Activated CD4-positive, alpha-beta T cell treated with anti-CD3 and anti-CD28 coated beads, Interleukin-2, amount 10 ng/mL, durations not matched to agents 7 days and 5 days (primary cell): ENCODE measurements at regions not wholly inside any gene's neighbourhood (a gene's known extent, or its start where the extent isn't known, plus 50 kb on each side); places are given as distances from the start of the nearest gene placed in this dataset.

Experiments used
- CTCF ChIA-PET: fragments of 350-600 bp; sonication (Branson Sonifier 250); formaldehyde crosslinking; loops from one replicate; lab custom pipeline; 2021; ENCODE audit warnings: antibody characterized with exemption; lab: Charles Lee
- POLR2A ChIA-PET: fragments of 350-600 bp; sonication (Branson Sonifier 250); formaldehyde crosslinking; loops from one replicate; lab custom pipeline; 2021; ENCODE audit warnings: antibody characterized with exemption; lab: Charles Lee
- DNase-seq: peaks from one replicate; pipeline ENCODE4 v3.0.0-alpha.2; 2020
- H3K27ac Mint-ChIP-seq: one replicate; pipeline ENCODE4 v1.8.0; 2021; ENCODE audit warnings: mild to moderate bottlenecking, moderate library complexity, mixed read lengths
- H3K27me3 Mint-ChIP-seq: one replicate; pipeline ENCODE4 v1.8.0; 2021; ENCODE audit warnings: mixed read lengths
- H3K36me3 Mint-ChIP-seq: one replicate; pipeline ENCODE4 v1.8.0; 2021; ENCODE audit warnings: low read depth, mixed read lengths
- H3K4me1 Mint-ChIP-seq: one replicate; pipeline ENCODE4 v1.8.0; 2021; ENCODE audit warnings: mixed read lengths
- H3K4me3 Mint-ChIP-seq: one replicate; pipeline ENCODE4 v1.8.0; 2021; ENCODE audit warnings: mild to moderate bottlenecking, moderate library complexity, mixed read lengths
- H3K9me3 Mint-ChIP-seq: one replicate; pipeline ENCODE4 v1.8.0; 2021; ENCODE audit warnings: mixed read lengths

GRCh38 chr10:47230482-47230881 is 69.5 kb upstream of the GDF10 start:
- ChIA-PET POLR2A (no interaction called here), CTCF (no interaction called here)
- no peak for DNase-seq
- peaks cover 2% of the 10 kb centered on the region for H3K9me3 Mint-ChIP-seq
- H3K36me3 Mint-ChIP-seq = no peaks in the 10 kb centered on the region
- no peak overlapping the region for H3K4me3 Mint-ChIP-seq
- H3K4me1 Mint-ChIP-seq = no peaks in the 10 kb centered on the region
- H3K27me3 Mint-ChIP-seq = no peaks in the 10 kb centered on the region
- no peak overlapping the region for H3K27ac Mint-ChIP-seq

- CTCF ChIA-PET = no interaction called here
- H3K4me1 Mint-ChIP-seq = no peaks in the 10 kb centered on the region
- POLR2A ChIA-PET = no interaction called here
- H3K27me3 Mint-ChIP-seq = no peaks in the 10 kb centered on the region
- peaks cover 4% of the 10 kb centered on the region for H3K9me3 Mint-ChIP-seq
- no peak overlapping the region for H3K27ac Mint-ChIP-seq
- H3K4me3 Mint-ChIP-seq = no peak overlapping the region
- H3K36me3 Mint-ChIP-seq = no peaks in the 10 kb centered on the region
- no peak for DNase-seq
Observed at GRCh38 chr10:47230957-47231356, 69.0 kb upstream of the GDF10 start.

GRCh38 chr10:47231414-47231813 is 68.6 kb upstream of the GDF10 start:
- H3K36me3 Mint-ChIP-seq = no peaks in the 10 kb centered on the region
- no peaks in the 10 kb centered on the region for H3K4me1 Mint-ChIP-seq
- no peak for DNase-seq
- no peak overlapping the region for H3K27ac Mint-ChIP-seq
- H3K27me3 Mint-ChIP-seq = no peaks in the 10 kb centered on the region
- ChIA-PET CTCF (interaction anchor here (1.7 kb wide), 1 partner anchor 16 kb away, joined by 5 read pairs; no protein-coding TSS in a partner anchor), POLR2A (no interaction called here)
- peaks cover 7% of the 10 kb centered on the region for H3K9me3 Mint-ChIP-seq
- no peak overlapping the region for H3K4me3 Mint-ChIP-seq

- Mint-ChIP-seq H3K4me1 (no peaks in the 10 kb centered on the region), H3K4me3 (no peak overlapping the region), H3K27me3 (no peaks in the 10 kb centered on the region), H3K27ac (no peak overlapping the region), H3K36me3 (no peaks in the 10 kb centered on the region), H3K9me3 (peaks cover 7% of the 10 kb centered on the region)
- no peak for DNase-seq
- ChIA-PET POLR2A (no interaction called here), CTCF (no interaction called here)
Observed at GRCh38 chr10:47233631-47234030, 66.4 kb upstream of the GDF10 start.

GRCh38 chr10:47235484-47235883 is 64.5 kb upstream of the GDF10 start:
- Mint-ChIP-seq H3K27me3 (no peaks in the 10 kb centered on the region), H3K9me3 (peaks cover 5% of the 10 kb centered on the region), H3K36me3 (no peaks in the 10 kb centered on the region), H3K27ac (no peak overlapping the region), H3K4me3 (no peak overlapping the region), H3K4me1 (no peaks in the 10 kb centered on the region)
- ChIA-PET CTCF (interaction anchor here (1.2 kb wide), 1 partner anchor 53 kb away, joined by 3 read pairs; no protein-coding TSS in a partner anchor), POLR2A (no interaction called here)
- no peak for DNase-seq

- CTCF ChIA-PET = no interaction called here
Observed at GRCh38 chr10:47237316-47238260, 62.4 kb upstream of the GDF10 start.

GRCh38 chr10:47238331-47239095 is 61.5 kb upstream of the GDF10 start:
- Mint-ChIP-seq H3K36me3 (no peaks in the 10 kb centered on the region), H3K27ac (no peak overlapping the region), H3K9me3 (peaks cover 5% of the 10 kb centered on the region), H3K27me3 (no peaks in the 10 kb centered on the region), H3K4me1 (peaks cover 9% of the 10 kb centered on the region), H3K4me3 (no peak overlapping the region)
- no peak for DNase-seq
- ChIA-PET CTCF (no interaction called here), POLR2A (no interaction called here)

More at GRCh38 chr10:47237316-47238260, 62.4 kb upstream of the GDF10 start:
- no peak for DNase-seq
- peaks cover 3% of the 10 kb centered on the region for H3K4me1 Mint-ChIP-seq
- POLR2A ChIA-PET = no interaction called here
- H3K27ac Mint-ChIP-seq = no peak overlapping the region
- no peaks in the 10 kb centered on the region for H3K27me3 Mint-ChIP-seq
- H3K4me3 Mint-ChIP-seq = no peak overlapping the region
- no peaks in the 10 kb centered on the region for H3K36me3 Mint-ChIP-seq
- peaks cover 5% of the 10 kb centered on the region for H3K9me3 Mint-ChIP-seq

- Mint-ChIP-seq H3K27me3 (no peaks in the 10 kb centered on the region), H3K36me3 (no peaks in the 10 kb centered on the region), H3K4me1 (peaks cover 9% of the 10 kb centered on the region), H3K9me3 (peaks cover 5% of the 10 kb centered on the region), H3K4me3 (no peak overlapping the region), H3K27ac (no peak overlapping the region)
- CTCF ChIA-PET = no interaction called here
- DNase-seq = no peak
- POLR2A ChIA-PET = no interaction called here
Observed at GRCh38 chr10:47239211-47239610, 60.8 kb upstream of the GDF10 start.

- H3K4me1 Mint-ChIP-seq = peaks cover 9% of the 10 kb centered on the region
- no peak for DNase-seq
- H3K36me3 Mint-ChIP-seq = no peaks in the 10 kb centered on the region
- H3K27ac Mint-ChIP-seq = no peak overlapping the region
- POLR2A ChIA-PET = no interaction called here
- peaks cover 5% of the 10 kb centered on the region for H3K9me3 Mint-ChIP-seq
- CTCF ChIA-PET = no interaction called here
- no peaks in the 10 kb centered on the region for H3K27me3 Mint-ChIP-seq
- no peak overlapping the region for H3K4me3 Mint-ChIP-seq
Observed at GRCh38 chr10:47240173-47240572, 59.8 kb upstream of the GDF10 start.

GRCh38 chr10:47241256-47241655 is 58.7 kb upstream of the GDF10 start:
- DNase-seq = no peak
- Mint-ChIP-seq H3K9me3 (peaks cover under 1% of the 10 kb centered on the region), H3K27me3 (no peaks in the 10 kb centered on the region), H3K4me1 (peaks cover 9% of the 10 kb centered on the region), H3K27ac (no peak overlapping the region), H3K36me3 (no peaks in the 10 kb centered on the region), H3K4me3 (no peak overlapping the region)
- ChIA-PET CTCF (no interaction called here), POLR2A (no interaction called here)

GRCh38 chr10:47241946-47242867 is 57.8 kb upstream of the GDF10 start:
- no peak for DNase-seq
- POLR2A ChIA-PET = no interaction called here
- CTCF ChIA-PET = no interaction called here
- H3K36me3 Mint-ChIP-seq = no peaks in the 10 kb centered on the region
- no peak overlapping the region for H3K4me3 Mint-ChIP-seq
- H3K4me1 Mint-ChIP-seq = peaks cover 9% of the 10 kb centered on the region
- H3K9me3 Mint-ChIP-seq = no peaks in the 10 kb centered on the region
- H3K27ac Mint-ChIP-seq = no peak overlapping the region
- H3K27me3 Mint-ChIP-seq = no peaks in the 10 kb centered on the region

GRCh38 chr10:47243356-47243755 is 56.6 kb upstream of the GDF10 start:
- Mint-ChIP-seq H3K27ac (peak overlapping the region; percentile 37), H3K27me3 (no peaks in the 10 kb centered on the region), H3K36me3 (no peaks in the 10 kb centered on the region), H3K9me3 (no peaks in the 10 kb centered on the region), H3K4me3 (no peak overlapping the region), H3K4me1 (peaks cover 11% of the 10 kb centered on the region)
- CTCF ChIA-PET = no interaction called here
- POLR2A ChIA-PET = no interaction called here
- DNase-seq = no peak
